ENCODE measurements at regions not wholly inside any gene's neighbourhood (a gene's known extent, or its start where the extent isn't known, plus 50 kb on each side); places are given as distances from the start of the nearest gene placed in this dataset.
A peak's percentile ranks its signal among the peaks of the same experiment; 100 is the strongest.

- no peak for DNase-seq
Measured at GRCh38 chr11:80163441-80163840, 722.6 kb upstream of the TENM4 start.

DNA sequence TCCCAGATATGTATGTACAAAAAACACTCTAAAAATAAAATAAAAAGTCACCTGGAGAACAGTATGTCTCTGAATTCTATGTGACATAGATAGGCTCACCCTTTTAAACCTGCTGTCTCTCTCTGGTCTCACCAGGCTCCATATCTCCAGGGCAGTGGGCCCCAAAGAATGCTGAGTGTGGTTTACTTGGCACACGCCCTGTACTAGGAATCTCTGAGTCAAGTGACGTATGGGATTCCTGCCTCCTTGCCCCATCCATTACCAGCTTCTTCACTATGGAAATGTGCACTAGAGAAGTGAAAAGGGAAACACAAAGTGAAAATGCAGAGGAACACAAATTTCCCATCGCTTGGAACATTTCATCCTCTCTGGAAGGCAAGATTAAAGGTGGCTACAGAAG lies 722.2 kb upstream of the TENM4 start:
- DNase-seq, result no peak

GRCh38 chr11:80162387-80162786 lies 721.6 kb upstream of the TENM4 start:
- no peak for DNase-seq

DNA sequence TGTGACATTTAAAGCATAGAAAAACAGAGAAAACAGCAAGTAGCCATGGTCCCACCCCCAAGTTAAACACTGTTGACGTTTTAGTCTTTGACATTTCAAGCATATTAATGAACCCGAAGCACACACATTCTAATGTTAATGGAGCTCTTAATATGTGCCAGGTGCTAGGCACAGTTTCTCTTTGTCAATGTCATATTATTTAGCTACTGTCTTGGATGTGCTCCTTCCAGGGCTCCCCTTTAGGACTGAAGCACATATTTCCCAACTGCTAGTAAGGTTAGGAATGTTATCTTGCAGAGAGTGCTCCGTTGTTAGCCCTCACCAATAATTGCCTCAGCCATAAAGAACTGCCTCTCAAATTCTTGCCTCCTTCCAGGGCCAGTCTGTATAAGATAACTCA lies 716.6 kb upstream of the TENM4 start:
- DNase-seq, result no peak

- no peak for DNase-seq
Measured at GRCh38 chr11:80156062-80156461, 715.2 kb upstream of the TENM4 start.

DNA sequence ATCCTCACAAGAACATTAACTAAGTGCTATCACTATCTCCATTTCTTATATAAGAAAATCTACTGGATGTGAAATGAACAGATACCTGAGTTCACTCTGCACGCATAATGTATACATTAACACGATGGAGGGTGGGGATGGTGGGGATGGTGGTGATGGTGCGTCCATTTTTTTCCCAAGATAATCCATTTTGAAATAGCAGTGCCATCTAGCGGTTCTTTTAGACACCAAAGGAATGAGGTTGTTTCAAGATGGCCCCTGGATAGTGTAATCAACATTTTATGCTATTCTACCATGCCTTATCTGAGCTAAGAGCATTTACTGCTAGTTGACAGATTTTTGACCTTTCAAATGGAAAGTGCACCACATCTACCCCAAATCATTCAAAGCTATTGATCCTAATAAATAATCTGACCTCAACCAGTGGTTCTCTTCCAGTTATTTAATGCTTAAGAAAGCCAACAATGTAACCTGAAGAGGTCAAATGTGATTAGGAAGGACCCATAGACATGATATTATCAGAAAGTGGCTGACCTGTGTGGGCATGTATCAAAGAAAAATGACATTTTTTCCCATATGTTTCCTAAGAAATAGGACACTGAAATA lies 714.7 kb upstream of the TENM4 start:
- DNase-seq, result peak; percentile 48 to 73

GRCh38 chr11:80146232-80146631 lies 705.4 kb upstream of the TENM4 start:
- DNase-seq, result no peak

- DNase-seq, result no peak
Measured at GRCh38 chr11:80144897-80145594, 704.2 kb upstream of the TENM4 start.

GRCh38 chr11:80136991-80137390 lies 696.2 kb upstream of the TENM4 start:
- DNase-seq, result no peak

DNA sequence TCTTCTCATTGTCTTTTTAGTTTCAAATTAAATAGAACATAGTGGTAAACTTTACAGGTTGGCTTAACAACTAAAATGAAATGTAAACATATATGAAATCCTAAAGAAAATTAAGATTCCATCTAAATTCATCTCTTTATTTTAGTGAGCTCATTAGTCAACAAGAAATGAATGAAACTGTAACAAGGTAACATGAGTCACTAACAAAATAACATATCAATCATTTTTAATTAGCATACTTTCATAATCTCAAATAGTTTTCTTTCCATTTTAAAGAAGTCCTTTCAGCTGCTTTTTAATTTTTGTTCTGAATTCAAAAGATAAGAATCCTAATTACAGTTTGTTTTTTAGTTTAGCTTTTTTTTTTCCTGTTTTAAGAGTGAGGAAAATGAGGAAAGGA lies 688.6 kb upstream of the TENM4 start:
- no peak for DNase-seq

- DNase-seq, result no peak
Measured at GRCh38 chr11:80122211-80122610, 681.4 kb upstream of the TENM4 start.

DNA sequence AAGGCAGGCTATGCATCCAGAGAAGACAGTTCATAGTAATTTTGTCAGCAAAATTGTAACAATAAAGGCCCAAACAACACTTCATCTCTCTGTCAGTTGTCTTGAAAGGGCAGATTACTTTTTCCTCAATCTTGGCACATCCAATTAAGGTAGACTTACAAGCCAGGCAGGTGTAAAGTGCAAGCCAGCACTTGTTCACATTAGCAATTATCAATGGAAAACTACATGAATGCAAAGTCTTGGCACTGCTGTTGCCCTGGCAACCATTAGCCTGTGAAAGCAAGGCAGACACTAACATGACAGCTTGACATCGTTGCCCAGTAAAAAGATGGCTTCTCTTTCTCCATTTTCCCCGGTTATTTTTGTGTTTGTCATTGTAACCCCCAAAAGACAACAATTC lies 677.2 kb upstream of the TENM4 start:
- DNase-seq, result no peak

DNA sequence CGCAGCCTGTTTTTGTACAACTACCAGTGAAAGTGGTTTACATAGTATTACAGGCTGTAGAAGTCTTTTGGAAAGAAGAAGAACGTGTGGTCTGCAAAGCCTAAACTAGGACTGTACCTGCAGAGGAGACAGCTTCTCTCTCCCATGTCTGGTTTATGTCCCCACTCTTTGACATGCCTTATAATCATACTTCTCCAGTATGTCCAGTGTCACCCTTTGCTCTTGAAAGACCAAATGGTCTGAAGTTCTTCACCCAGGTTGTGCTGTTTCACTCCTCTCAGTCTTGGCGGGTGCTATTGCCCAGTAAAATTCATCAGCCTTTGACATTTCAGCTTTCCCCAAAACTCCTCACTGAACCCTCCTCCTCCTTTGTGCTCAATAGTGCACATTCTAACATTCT lies 676.0 kb upstream of the TENM4 start:
- no peak for DNase-seq

DNA sequence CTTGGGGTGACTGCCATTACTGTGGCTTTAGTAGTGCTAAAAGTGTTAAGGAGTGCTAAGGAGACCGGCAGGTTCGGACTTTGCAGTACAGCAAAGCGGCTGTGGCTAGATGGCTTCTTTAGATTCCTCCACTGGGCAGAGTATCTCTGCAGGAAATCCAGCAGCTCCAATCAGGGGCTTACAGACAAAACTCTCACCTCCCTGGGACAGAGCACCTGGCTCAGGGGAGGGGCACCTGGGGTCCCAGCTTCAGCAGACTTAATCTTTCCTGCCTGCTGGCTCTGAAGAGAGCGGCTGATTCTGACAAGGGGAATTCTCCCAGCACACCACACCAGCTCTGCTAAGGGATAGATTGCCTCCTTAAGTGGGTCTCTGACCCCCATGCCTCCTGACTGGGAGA lies 668.8 kb upstream of the TENM4 start:
- no peak for DNase-seq

- no peak for DNase-seq
Measured at GRCh38 chr11:80109031-80109430, 668.2 kb upstream of the TENM4 start.

DNA sequence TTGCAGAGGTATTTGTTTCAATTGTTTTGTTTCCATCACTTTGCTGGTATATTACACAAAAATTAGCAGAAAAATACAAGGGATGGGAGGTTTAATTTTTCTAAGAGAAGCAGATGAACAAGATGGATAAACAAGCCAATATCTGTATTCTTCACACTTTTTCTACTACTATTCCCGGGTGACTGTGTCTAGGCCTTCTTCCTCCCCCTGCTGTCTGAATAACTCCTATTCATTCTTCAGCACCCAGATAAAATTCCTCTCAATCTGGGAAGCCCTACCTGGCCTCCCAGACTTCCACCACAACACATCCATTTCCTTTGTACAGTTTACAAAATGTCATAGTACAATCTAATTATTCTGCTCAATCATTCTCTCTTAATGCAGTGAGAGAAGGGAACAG lies 666.6 kb upstream of the TENM4 start:
- no peak for DNase-seq

DNA sequence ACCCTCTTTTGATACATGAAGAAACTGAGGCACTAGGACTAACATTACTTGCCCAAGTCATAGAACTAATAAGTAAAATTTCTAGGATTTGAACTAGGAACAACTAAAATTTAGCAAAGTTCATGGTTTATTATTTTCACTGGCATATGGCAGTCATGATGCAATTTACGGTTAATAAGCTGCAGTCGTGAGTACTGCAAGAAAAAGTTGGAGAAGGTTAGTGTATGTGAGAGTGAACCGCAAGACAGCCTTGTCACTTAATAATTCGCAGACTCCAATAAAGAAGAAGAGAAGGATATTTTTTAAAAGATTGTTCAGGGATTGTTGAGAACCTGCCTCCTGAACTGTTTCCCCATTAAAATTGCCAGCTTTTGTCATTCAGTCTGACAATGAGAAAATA lies 663.4 kb upstream of the TENM4 start:
- no peak for DNase-seq

- DNase-seq, result no peak
Measured at GRCh38 chr11:80103142-80103859, 662.5 kb upstream of the TENM4 start.

DNA sequence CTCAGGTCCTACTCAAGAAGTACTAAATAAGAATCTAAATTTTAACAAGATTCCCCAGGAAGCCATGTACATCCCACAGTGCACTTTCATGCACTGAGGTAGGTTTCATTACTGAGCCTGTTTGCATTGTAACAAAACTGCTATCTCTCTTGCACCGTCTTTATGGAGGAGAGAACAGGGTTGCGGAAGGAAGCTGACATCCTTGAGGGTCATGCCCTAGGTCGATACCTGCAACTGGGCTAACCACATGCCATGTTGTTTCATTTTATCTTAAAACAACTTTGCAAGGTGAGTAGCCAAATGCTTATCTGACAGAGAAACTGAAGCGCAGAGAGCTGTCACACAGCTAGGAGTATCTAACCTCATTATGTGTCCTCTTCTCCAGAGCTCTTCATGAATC lies 656.3 kb upstream of the TENM4 start:
- DNase-seq, result no peak

GRCh38 chr11:80096736-80097135 lies 655.9 kb upstream of the TENM4 start:
- DNase-seq, result no peak

- no peak for DNase-seq
Measured at GRCh38 chr11:80086496-80087055, 645.7 kb upstream of the TENM4 start.

DNA sequence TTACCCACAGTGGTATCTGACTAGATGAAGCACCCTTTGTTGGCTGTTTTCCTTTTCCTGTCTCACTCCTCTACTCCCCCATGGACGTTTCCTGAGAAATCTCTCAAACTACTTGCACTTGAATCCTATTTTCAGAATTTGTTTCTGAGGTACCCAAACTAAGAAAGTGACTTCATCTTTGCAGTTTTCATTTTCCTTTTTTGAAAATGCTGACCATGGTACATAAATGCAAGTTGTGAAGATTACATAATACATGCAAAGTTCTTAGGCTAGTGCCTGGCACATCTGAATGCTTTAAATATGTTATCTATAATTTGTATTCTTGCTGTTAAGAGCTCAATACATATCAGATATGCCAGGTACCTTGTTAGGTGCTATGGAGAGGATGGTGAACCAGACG lies 644.7 kb upstream of the TENM4 start:
- no peak for DNase-seq

- no peak for DNase-seq
Measured at GRCh38 chr11:80084608-80085007, 643.8 kb upstream of the TENM4 start.

DNA sequence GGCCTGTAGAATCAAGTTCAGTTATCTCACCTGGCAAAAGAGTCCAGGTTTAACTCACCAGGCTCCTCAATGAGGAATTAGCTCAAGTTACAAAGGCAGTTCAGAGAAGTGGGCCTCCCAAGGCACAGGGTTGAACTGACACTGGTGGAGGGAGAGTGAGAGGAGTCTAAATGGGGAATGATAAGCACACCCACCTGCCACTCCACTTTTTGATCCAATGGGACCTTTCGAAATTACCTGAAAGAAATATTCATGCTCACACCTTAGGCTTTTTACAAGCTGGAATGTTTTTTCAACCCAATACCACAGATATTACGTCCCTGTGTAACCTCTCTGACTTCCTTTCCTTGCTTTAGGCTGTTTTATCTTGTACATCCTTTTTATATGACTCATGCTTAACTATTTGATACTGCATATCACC lies 642.7 kb upstream of the TENM4 start:
- DNase-seq, result no peak

Measured in NCI-H2081 (cell line).